Liver (tissue), 8 donors: ENCODE measurements at regions not wholly inside any gene's neighbourhood (a gene's known extent, or its start where the extent isn't known, plus 50 kb on each side); places are given as distances from the start of the nearest gene placed in this dataset.

Experiments used
- DNase-seq: peaks from one replicate; pipeline ENCODE4 v3.0.0-alpha.2; 2017; ENCODE audit warnings: low spot score
- H3K27ac ChIP-seq, 2 donors: one replicate each; pipeline ENCODE4 v1.7.0; 2013; ENCODE audit warnings: inconsistent platforms in 2 of 2, low read length in 2 of 2, control low read depth in 1 of 2, low read depth in 1 of 2, mild to moderate bottlenecking in 1 of 2
- H3K27me3 ChIP-seq, 4 donors: one replicate each; pipeline versions ENCODE4 v1.6.1 to v1.7.0; 2013; ENCODE audit warnings: low read length in 3 of 4, inconsistent platforms in 1 of 4, mild to moderate bottlenecking in 1 of 4, moderate library complexity in 1 of 4; ENCODE audit not compliant: control insufficient read depth in 4 of 4, insufficient read depth in 4 of 4
- H3K36me3 ChIP-seq, 4 donors: one replicate each; pipeline versions ENCODE4 v1.6.1 to v1.7.0; 2013; ENCODE audit warnings: low read length in 3 of 4, mild to moderate bottlenecking in 3 of 4, low read depth in 1 of 4, moderate library complexity in 1 of 4; ENCODE audit not compliant: control insufficient read depth in 4 of 4, insufficient read depth in 3 of 4
- H3K4me1 ChIP-seq, 4 donors: one replicate each; pipeline versions ENCODE4 v1.6.1 to v1.7.0; 2013; ENCODE audit warnings: low read length in 3 of 4, mild to moderate bottlenecking in 3 of 4, moderate library complexity in 1 of 4; ENCODE audit not compliant: control insufficient read depth in 4 of 4, insufficient read depth in 4 of 4
- H3K4me3 ChIP-seq, 3 donors: one replicate each; pipeline versions ENCODE4 v1.6.1 to v1.7.0; 2013; ENCODE audit warnings: low read length in 3 of 3, control low read depth in 1 of 3, low read depth in 1 of 3, mild to moderate bottlenecking in 1 of 3
- H3K9ac ChIP-seq, 2 donors: one replicate each; pipeline ENCODE4 v1.7.0; 2013; ENCODE audit warnings: low read length in 2 of 2, mild to moderate bottlenecking in 2 of 2, moderate library complexity in 2 of 2, control low read depth in 1 of 2, low read depth in 1 of 2
- H3K9me3 ChIP-seq, 4 donors: one replicate each; pipeline versions ENCODE4 v1.6.1 to v1.7.0; 2013; ENCODE audit warnings: low read length in 3 of 4; ENCODE audit not compliant: control insufficient read depth in 4 of 4
- ATF3 ChIP-seq: IDR thresholded peaks from 2 replicates; pipeline ENCODE4 v1.6.1; 2016; ENCODE audit warnings: antibody characterized with exemption
- EGR1 ChIP-seq, 2 donors: IDR thresholded peaks; 2 replicates each; pipeline ENCODE4 v1.6.1; 2016 to 2018; ENCODE audit warnings: antibody characterized with exemption in 2 of 2, low read depth in 2 of 2
- FOXA1 ChIP-seq: IDR thresholded peaks from 2 replicates; pipeline ENCODE4 v1.6.1; 2016; ENCODE audit warnings: antibody characterized with exemption
- FOXA2 ChIP-seq: IDR thresholded peaks from 2 replicates; pipeline ENCODE4 v1.6.1; 2016; ENCODE audit warnings: antibody characterized with exemption
- GABPA ChIP-seq, 2 donors: IDR thresholded peaks in 1 of 2; conservative IDR thresholded peaks in 1 of 2; 2 replicates each; pipeline ENCODE4 v1.6.1; 2016; ENCODE audit warnings: antibody characterized with exemption in 2 of 2, mild to moderate bottlenecking in 1 of 2, moderate library complexity in 1 of 2
- HNF4A ChIP-seq, 2 donors: conservative IDR thresholded peaks; 2 replicates each; pipeline ENCODE4 v1.6.1; 2016; ENCODE audit warnings: antibody characterized with exemption in 2 of 2, mild to moderate bottlenecking in 2 of 2
- HNF4G ChIP-seq: IDR thresholded peaks from 2 replicates; pipeline ENCODE4 v1.6.1; 2016; ENCODE audit warnings: antibody characterized with exemption
- JUND ChIP-seq, 2 donors: IDR thresholded peaks; 2 replicates each; pipeline ENCODE4 v1.6.1; 2016; ENCODE audit warnings: antibody characterized with exemption in 2 of 2
- NR2F2 ChIP-seq: IDR thresholded peaks from 2 replicates; pipeline ENCODE4 v1.6.1; 2016; ENCODE audit warnings: antibody characterized with exemption
- RAD21 ChIP-seq, 2 donors: IDR thresholded peaks; 2 replicates each; pipeline ENCODE4 v1.6.1; 2016; ENCODE audit warnings: antibody characterized with exemption in 2 of 2, mild to moderate bottlenecking in 2 of 2
- REST ChIP-seq: IDR thresholded peaks from 2 replicates; pipeline ENCODE4 v1.6.1; 2016; ENCODE audit warnings: antibody characterized with exemption, mild to moderate bottlenecking
- RXRA ChIP-seq, 2 donors: IDR thresholded peaks; 2 replicates each; pipeline ENCODE4 v1.6.1; 2017 to 2018; ENCODE audit warnings: antibody characterized with exemption in 2 of 2, mild to moderate bottlenecking in 1 of 2
- SP1 ChIP-seq: IDR thresholded peaks from 2 replicates; pipeline ENCODE4 v1.6.1; 2018; ENCODE audit warnings: antibody characterized with exemption, mild to moderate bottlenecking
- TAF1 ChIP-seq: conservative IDR thresholded peaks from 2 replicates; pipeline ENCODE4 v1.6.1; 2016; ENCODE audit warnings: antibody characterized with exemption, mild to moderate bottlenecking
- YY1 ChIP-seq: IDR thresholded peaks from 2 replicates; pipeline ENCODE4 v1.6.1; 2016; ENCODE audit warnings: antibody characterized with exemption, mild to moderate bottlenecking
- ZBTB33 ChIP-seq: IDR thresholded peaks from 2 replicates; pipeline ENCODE4 v1.6.1; 2016; ENCODE audit warnings: antibody characterized with exemption
- WGBS: extraction: QIAGEN DNeasy Blood & Tissue Kit; methylation state at CpG from one replicate; pipeline ENCODE4 v1.1.7; 2013; 5-methylcytosine and 5-hydroxymethylcytosine counted together
- TF ChIP-seq, protein P1 (sequence below): IDR thresholded peaks from 2 replicates; pipeline ENCODE4 v1.6.1; 2016; ENCODE audit warnings: antibody characterized with exemption
- TF ChIP-seq, protein P2 (sequence below): fragments of 150-350 bp; IDR thresholded peaks from 2 replicates; pipeline ENCODE4 v1.5.1; 2017; ENCODE audit warnings: improper control_type of control experiment, low read depth, low read length; ENCODE audit not compliant: missing input control
- donor health status: healthy.
- donor health status: healthy.
- donor health status: healthy.
- donor health status: healthy.
- donor health status: healthy.

DNA sequence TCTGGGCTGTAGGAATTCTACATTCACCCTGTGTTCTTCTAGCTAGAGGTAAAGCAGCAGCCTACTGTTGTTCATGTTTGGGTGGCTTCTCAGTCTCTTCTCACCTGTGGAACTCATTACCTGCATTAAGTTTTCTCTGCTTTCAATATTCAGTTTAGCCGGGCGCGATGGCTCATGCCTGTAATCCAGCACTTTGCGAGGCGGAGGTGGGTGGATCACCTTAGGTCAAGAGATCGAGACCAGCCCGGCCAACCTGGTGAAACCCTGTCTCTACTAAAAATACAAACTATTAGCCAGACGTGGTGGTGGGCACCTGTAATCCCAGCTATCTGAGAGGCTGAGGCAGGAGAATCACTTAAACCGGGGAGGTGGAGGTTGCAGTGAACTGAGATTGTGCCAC, 139.8 kb upstream of the UBE2E3 start:
- no peak for DNase-seq
- Histone ChIP-seq H3K9me3 (no peaks in the 10 kb centered on the region), H3K27ac (no peak overlapping the region), H3K4me3 (no peak overlapping the region), H3K9ac (no peak overlapping the region), H3K4me1 (no peaks in the 10 kb centered on the region), H3K27me3 (no peaks in the 10 kb centered on the region), H3K36me3 (no peaks in the 10 kb centered on the region)
- 85% methylated on average over 9 of the region's 9 CpGs for WGBS
- no peak for TF ChIP-seq REST
- TF ChIP-seq YY1: no peak
- no peak for TF ChIP-seq EGR1 (IDR thresholded peaks at IDR 0.05; ENCODE audit: low read depth in 2 of 2)
- TF ChIP-seq, protein P1, sequence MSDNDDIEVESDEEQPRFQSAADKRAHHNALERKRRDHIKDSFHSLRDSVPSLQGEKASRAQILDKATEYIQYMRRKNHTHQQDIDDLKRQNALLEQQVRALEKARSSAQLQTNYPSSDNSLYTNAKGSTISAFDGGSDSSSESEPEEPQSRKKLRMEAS: no peak
- TF ChIP-seq HNF4G: no peak
- TF ChIP-seq ZBTB33: no peak
- TF ChIP-seq FOXA1: no peak
- TF ChIP-seq ATF3: no peak
- no peak for TF ChIP-seq RAD21 (IDR thresholded peaks at IDR 0.05)
- no peak for TF ChIP-seq SP1
- TF ChIP-seq JUND (IDR thresholded peaks at IDR 0.05): no peak
- TF ChIP-seq TAF1: no peak
- TF ChIP-seq RXRA (IDR thresholded peaks at IDR 0.05): no peak
- TF ChIP-seq, protein P2, sequence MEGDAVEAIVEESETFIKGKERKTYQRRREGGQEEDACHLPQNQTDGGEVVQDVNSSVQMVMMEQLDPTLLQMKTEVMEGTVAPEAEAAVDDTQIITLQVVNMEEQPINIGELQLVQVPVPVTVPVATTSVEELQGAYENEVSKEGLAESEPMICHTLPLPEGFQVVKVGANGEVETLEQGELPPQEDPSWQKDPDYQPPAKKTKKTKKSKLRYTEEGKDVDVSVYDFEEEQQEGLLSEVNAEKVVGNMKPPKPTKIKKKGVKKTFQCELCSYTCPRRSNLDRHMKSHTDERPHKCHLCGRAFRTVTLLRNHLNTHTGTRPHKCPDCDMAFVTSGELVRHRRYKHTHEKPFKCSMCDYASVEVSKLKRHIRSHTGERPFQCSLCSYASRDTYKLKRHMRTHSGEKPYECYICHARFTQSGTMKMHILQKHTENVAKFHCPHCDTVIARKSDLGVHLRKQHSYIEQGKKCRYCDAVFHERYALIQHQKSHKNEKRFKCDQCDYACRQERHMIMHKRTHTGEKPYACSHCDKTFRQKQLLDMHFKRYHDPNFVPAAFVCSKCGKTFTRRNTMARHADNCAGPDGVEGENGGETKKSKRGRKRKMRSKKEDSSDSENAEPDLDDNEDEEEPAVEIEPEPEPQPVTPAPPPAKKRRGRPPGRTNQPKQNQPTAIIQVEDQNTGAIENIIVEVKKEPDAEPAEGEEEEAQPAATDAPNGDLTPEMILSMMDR: no peak
- TF ChIP-seq HNF4A (conservative IDR thresholded peaks at IDR 0.05): no peak
- no peak for TF ChIP-seq GABPA (IDR thresholded peaks at IDR 0.05 in 1 of 2, conservative IDR thresholded peaks at IDR 0.05 in 1 of 2)
- no peak for TF ChIP-seq FOXA2
- TF ChIP-seq NR2F2: no peak

- no peaks in the 10 kb centered on the region for H3K27me3 ChIP-seq
- H3K4me1 ChIP-seq: no peaks in the 10 kb centered on the region
- no peak overlapping the region for H3K4me3 ChIP-seq
- no peak for DNase-seq
- no peak overlapping the region for H3K9ac ChIP-seq
- no peaks in the 10 kb centered on the region for H3K36me3 ChIP-seq
- no peak overlapping the region for H3K27ac ChIP-seq
- TF ChIP-seq ATF3 (no peak), GABPA (IDR thresholded peaks at IDR 0.05 in 1 of 2, conservative IDR thresholded peaks at IDR 0.05 in 1 of 2) (no peak), HNF4A (conservative IDR thresholded peaks at IDR 0.05) (no peak), YY1 (no peak), RXRA (IDR thresholded peaks at IDR 0.05) (no peak), NR2F2 (no peak), ZBTB33 (no peak), HNF4G (no peak), JUND (IDR thresholded peaks at IDR 0.05) (no peak), SP1 (no peak)
- TF ChIP-seq, protein P1: no peak
- TF ChIP-seq, protein P2: no peak
- H3K9me3 ChIP-seq: no peaks in the 10 kb centered on the region
Observed at GRCh38 chr2:180829836-180830235, 150.6 kb upstream of the UBE2E3 start.
